ENCODE measurements at regions not wholly inside any gene's neighbourhood (a gene's known extent, or its start where the extent isn't known, plus 50 kb on each side); places are given as distances from the start of the nearest gene placed in this dataset.

DNA sequence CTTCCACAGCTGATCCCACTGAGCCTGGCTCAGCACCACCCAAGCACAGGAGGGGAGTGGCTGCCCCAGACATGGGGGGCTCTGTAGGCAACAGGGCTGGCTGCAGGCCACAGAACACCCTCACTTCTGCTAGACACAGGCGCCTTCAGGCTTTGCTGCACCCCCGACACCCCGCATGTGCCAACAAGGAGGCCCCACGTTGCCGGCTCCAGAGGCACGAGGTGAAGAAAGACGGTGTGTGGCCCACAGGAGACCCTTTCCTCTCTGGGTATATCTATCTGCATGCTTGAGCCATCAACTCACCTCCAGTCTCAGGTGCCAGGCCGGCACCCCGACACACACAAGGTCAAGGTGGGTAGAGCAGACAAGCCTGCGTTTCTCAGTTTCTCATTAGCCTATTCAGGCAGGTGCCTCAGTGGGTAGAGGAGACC is 158.3 kb downstream of the DLL1 start:
- CTCF ChIA-PET, result no interaction called here
- no peaks in the 10 kb centered on the region for H3K27me3 Mint-ChIP-seq (ENCODE audit: low read depth)
- POLR2A ChIA-PET, result no interaction called here

DNA sequence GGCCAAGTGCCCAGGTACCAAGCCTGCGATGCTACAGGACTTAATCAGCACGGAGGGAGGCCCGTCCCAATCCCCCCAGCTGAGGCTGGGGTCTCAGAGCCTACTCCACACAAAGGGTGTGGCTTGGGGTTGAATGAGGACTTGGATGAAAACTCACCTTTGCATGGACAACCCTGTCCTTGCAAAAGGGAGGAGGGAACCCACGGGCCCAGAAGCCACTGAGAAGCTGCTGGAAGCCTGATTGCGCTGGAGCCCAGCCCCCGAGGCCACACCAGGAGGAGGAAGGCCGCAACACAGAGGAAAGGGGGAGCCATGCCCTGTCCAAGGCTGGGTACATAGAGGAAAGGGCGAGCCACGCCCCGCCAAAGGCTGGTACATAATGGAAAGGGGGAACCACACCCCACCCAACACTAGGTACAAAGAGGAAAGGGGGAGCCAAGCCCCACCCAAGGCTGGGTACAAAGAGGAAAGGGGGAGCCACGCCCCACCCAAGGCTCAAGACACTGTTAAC is 158.8 kb downstream of the DLL1 start:
- peaks cover 7% of the 10 kb centered on the region for H3K9me3 Mint-ChIP-seq
- H3K4me1 Mint-ChIP-seq, result no peaks in the 10 kb centered on the region
- ChIA-PET POLR2A (no interaction called here), CTCF (no interaction called here)
- ATAC-seq (no peak), DNase-seq (ENCODE audit: low spot score) (no peak)
- TF ChIP-seq FOXP1 (CRISPR knock-in tag; IDR thresholded peaks at IDR 0.05; ENCODE audit: borderline replicate concordance) (no peak), FOXP4 (CRISPR knock-in tag; IDR thresholded peaks at IDR 0.05) (no peak), ATF3 (CRISPR knock-in tag; conservative IDR thresholded peaks at IDR 0.05) (no peak), ZNF532 (CRISPR knock-in tag; IDR thresholded peaks at IDR 0.05; ENCODE audit: borderline replicate concordance) (no peak), AR (CRISPR knock-in tag; IDR thresholded peaks at IDR 0.05) (no peak), ZNF423 (CRISPR knock-in tag; IDR thresholded peaks at IDR 0.05) (no peak), MYBL2 (CRISPR knock-in tag; IDR thresholded peaks at IDR 0.05) (no peak), ATF2 (CRISPR knock-in tag; IDR thresholded peaks at IDR 0.05; ENCODE audit: borderline replicate concordance, low read depth) (no peak)
- TF ChIP-seq, protein P1, sequence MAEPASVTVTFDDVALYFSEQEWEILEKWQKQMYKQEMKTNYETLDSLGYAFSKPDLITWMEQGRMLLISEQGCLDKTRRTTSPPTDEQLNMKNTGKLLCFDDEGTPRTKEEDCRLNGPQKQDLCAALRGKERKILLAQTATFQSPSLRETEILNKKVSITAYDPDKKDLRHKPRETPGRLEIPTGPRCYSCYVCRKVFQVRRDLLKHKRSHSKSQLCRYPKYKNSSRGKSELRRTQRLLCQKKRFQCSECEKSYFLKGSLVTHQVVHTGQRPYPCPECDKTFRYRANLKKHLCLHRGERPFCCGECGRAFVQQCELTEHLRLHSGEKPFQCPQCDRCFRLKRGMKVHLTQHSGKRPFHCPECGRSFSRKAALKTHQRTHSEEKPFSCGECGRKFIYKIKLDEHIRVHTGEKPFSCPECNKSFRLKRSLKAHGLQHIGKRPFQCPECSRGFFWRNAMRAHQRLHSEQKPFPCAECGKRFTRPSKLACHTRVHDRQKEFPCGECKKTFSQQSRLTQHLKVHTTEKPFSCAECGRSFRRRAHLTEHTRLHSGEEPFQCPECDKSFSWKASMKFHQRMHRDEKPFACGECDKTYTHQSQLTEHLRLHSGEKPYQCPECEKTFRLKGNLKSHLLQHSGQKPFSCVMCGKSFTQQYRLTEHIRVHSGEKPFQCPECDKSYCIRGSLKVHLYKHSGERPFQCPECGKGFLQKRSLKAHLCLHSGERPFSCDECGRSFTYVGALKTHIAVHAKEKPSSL (CRISPR knock-in tag; conservative IDR thresholded peaks at IDR 0.05), result no peak
- TF ChIP-seq, protein P2, sequence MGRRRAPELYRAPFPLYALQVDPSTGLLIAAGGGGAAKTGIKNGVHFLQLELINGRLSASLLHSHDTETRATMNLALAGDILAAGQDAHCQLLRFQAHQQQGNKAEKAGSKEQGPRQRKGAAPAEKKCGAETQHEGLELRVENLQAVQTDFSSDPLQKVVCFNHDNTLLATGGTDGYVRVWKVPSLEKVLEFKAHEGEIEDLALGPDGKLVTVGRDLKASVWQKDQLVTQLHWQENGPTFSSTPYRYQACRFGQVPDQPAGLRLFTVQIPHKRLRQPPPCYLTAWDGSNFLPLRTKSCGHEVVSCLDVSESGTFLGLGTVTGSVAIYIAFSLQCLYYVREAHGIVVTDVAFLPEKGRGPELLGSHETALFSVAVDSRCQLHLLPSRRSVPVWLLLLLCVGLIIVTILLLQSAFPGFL (CRISPR knock-in tag; IDR thresholded peaks at IDR 0.05; ENCODE audit: borderline replicate concordance), result no peak
- TF ChIP-seq, protein P3, sequence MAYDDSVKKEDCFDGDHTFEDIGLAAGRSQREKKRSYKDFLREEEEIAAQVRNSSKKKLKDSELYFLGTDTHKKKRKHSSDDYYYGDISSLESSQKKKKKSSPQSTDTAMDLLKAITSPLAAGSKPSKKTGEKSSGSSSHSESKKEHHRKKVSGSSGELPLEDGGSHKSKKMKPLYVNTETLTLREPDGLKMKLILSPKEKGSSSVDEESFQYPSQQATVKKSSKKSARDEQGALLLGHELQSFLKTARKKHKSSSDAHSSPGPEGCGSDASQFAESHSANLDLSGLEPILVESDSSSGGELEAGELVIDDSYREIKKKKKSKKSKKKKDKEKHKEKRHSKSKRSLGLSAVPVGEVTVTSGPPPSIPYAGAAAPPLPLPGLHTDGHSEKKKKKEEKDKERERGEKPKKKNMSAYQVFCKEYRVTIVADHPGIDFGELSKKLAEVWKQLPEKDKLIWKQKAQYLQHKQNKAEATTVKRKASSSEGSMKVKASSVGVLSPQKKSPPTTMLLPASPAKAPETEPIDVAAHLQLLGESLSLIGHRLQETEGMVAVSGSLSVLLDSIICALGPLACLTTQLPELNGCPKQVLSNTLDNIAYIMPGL (CRISPR knock-in tag; IDR thresholded peaks at IDR 0.05), result no peak
- no peak overlapping the region for H3K4me3 Mint-ChIP-seq
- no peaks in the 10 kb centered on the region for H3K27me3 Mint-ChIP-seq (ENCODE audit: low read depth)
- H3K36me3 Mint-ChIP-seq, result peaks cover 3% of the 10 kb centered on the region; the same call in 1 of the 2 replicates
- no peak overlapping the region for H3K27ac Mint-ChIP-seq

More for the DNA sequence above, 158.3 kb downstream of the DLL1 start:
- Mint-ChIP-seq H3K4me3 (no peak overlapping the region), H3K9me3 (peaks cover 4% of the 10 kb centered on the region; the same call in 1 of the 2 replicates), H3K4me1 (no peaks in the 10 kb centered on the region), H3K36me3 (peaks cover 3% of the 10 kb centered on the region; the same call in 1 of the 2 replicates), H3K27ac (no peak overlapping the region)
- TF ChIP-seq JAZF1 (CRISPR knock-in tag; IDR thresholded peaks at IDR 0.05), result no peak
- TF ChIP-seq, protein P2 (CRISPR knock-in tag; IDR thresholded peaks at IDR 0.05; ENCODE audit: borderline replicate concordance), result no peak
- TF ChIP-seq RELA (CRISPR knock-in tag; IDR thresholded peaks at IDR 0.05; ENCODE audit: borderline replicate concordance), result no peak
- TF ChIP-seq, protein P4, sequence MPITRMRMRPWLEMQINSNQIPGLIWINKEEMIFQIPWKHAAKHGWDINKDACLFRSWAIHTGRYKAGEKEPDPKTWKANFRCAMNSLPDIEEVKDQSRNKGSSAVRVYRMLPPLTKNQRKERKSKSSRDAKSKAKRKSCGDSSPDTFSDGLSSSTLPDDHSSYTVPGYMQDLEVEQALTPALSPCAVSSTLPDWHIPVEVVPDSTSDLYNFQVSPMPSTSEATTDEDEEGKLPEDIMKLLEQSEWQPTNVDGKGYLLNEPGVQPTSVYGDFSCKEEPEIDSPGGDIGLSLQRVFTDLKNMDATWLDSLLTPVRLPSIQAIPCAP (CRISPR knock-in tag; IDR thresholded peaks at IDR 0.05), result no peak
- DNase-seq (ENCODE audit: low spot score) (no peak), ATAC-seq (no peak)

All from WTC11 (cell line).